CD14-positive monocyte (primary cell): ENCODE measurements at regions not wholly inside any gene's neighbourhood (a gene's known extent, or its start where the extent isn't known, plus 50 kb on each side); places are given as distances from the start of the nearest gene placed in this dataset.

Experiments used
- DNase-seq, 3 donors: peaks; one replicate each; pipeline ENCODE4 v3.0.0-alpha.2; 2011 to 2022
- H2AFZ ChIP-seq: 2 replicates; pipeline ENCODE4 v1.6.0; 2012; ENCODE audit warnings: mild to moderate bottlenecking, low read depth, low read length, inconsistent platforms; ENCODE audit not compliant: insufficient read depth, poor library complexity, severe bottlenecking
- H3K27ac ChIP-seq, 2 donors: 1 replicate in 1 of 2; 2 replicates in 1 of 2; pipeline ENCODE4 v1.5.1; 2012 to 2013; ENCODE audit warnings: low read length in 2 of 2, control low read depth in 1 of 2, inconsistent platforms in 1 of 2, low read depth in 1 of 2, mild to moderate bottlenecking in 1 of 2
- H3K27me3 ChIP-seq, 2 donors: one replicate each; pipeline versions ENCODE4 v1.6.0 to v1.6.1; 2011 to 2013; ENCODE audit warnings: low read length in 2 of 2; ENCODE audit not compliant: control insufficient read depth in 2 of 2, insufficient read depth in 2 of 2
- H3K36me3 ChIP-seq, 2 donors: replicated peaks in 1 of 2; 1 replicate in 1 of 2; 2 replicates in 1 of 2; pipeline versions ENCODE4 v1.5.1 to v1.6.1; 2012 to 2013; ENCODE audit warnings: low read length in 2 of 2, control low read depth in 1 of 2, inconsistent platforms in 1 of 2, mild to moderate bottlenecking in 1 of 2; ENCODE audit not compliant: insufficient read depth in 2 of 2, control insufficient read depth in 1 of 2
- H3K4me1 ChIP-seq, 2 donors: 1 replicate in 1 of 2; 2 replicates in 1 of 2; pipeline versions ENCODE4 v1.5.1 to v1.6.1; 2012 to 2013; ENCODE audit warnings: low read length in 2 of 2, control low read depth in 1 of 2, inconsistent platforms in 1 of 2, mild to moderate bottlenecking in 1 of 2, moderate library complexity in 1 of 2; ENCODE audit not compliant: insufficient read depth in 2 of 2, control insufficient read depth in 1 of 2
- H3K4me2 ChIP-seq: replicated peaks from 2 replicates; pipeline ENCODE3; 2012; ENCODE audit warnings: low read length, moderate library complexity, mild to moderate bottlenecking; ENCODE audit not compliant: poor library complexity, severe bottlenecking; ENCODE audit errors: extremely low read depth
- H3K4me3 ChIP-seq, 3 experiments: fragments of 200-600 bp in 1 of 3; sonication (generic) in 1 of 3; replicated peaks in 1 of 3; 1 replicate in 2 of 3; 2 replicates in 1 of 3; pipeline ENCODE4 v1.5.1; 2011 to 2013; ENCODE audit warnings: low read length in 3 of 3, mild to moderate bottlenecking in 3 of 3, control low read depth in 2 of 3, low read depth in 2 of 3, inconsistent platforms in 1 of 3, moderate library complexity in 1 of 3
- H3K79me2 ChIP-seq: 2 replicates; pipeline ENCODE4 v1.6.0; 2012; ENCODE audit warnings: mild to moderate bottlenecking, control low read depth, inconsistent platforms, low read length, moderate library complexity; ENCODE audit not compliant: insufficient read depth
- H3K9ac ChIP-seq: 2 replicates; pipeline ENCODE4 v1.6.0; 2017; ENCODE audit warnings: low read length, mild to moderate bottlenecking; ENCODE audit not compliant: insufficient read depth, poor library complexity, severe bottlenecking
- H3K9me3 ChIP-seq, 2 donors: replicated peaks in 1 of 2; 1 replicate in 1 of 2; 2 replicates in 1 of 2; pipeline versions ENCODE4 v1.5.1 to v1.6.1; 2012 to 2013; ENCODE audit warnings: low read length in 2 of 2, control low read depth in 1 of 2; ENCODE audit not compliant: control insufficient read depth in 1 of 2, insufficient read depth in 1 of 2
- H4K20me1 ChIP-seq: 2 replicates; pipeline ENCODE4 v1.6.0; 2012; ENCODE audit warnings: mild to moderate bottlenecking, low read length, control low read depth, moderate library complexity; ENCODE audit not compliant: insufficient read depth
- H3K27ac Mint-ChIP-seq, 7 donors: one replicate each; pipeline ENCODE4 v1.8.0; 2020; ENCODE audit warnings: mild to moderate bottlenecking in 7 of 7, mixed read lengths in 7 of 7, moderate library complexity in 6 of 7, inconsistent platforms in 2 of 7
- H3K27me3 Mint-ChIP-seq, 3 donors: one replicate each; pipeline ENCODE4 v1.8.0; 2021 to 2022; ENCODE audit warnings: low read depth in 3 of 3, mild to moderate bottlenecking in 3 of 3, mixed read lengths in 3 of 3, moderate library complexity in 3 of 3, inconsistent platforms in 1 of 3
- H3K36me3 Mint-ChIP-seq, 2 donors: one replicate each; pipeline ENCODE4 v1.8.0; 2020; ENCODE audit warnings: mixed read lengths in 2 of 2, inconsistent platforms in 1 of 2, mild to moderate bottlenecking in 1 of 2
- H3K4me1 Mint-ChIP-seq: one replicate; pipeline ENCODE4 v1.8.0; 2020; ENCODE audit warnings: mild to moderate bottlenecking, mixed read lengths
- H3K4me3 Mint-ChIP-seq, 2 donors: one replicate each; pipeline ENCODE4 v1.8.0; 2020; ENCODE audit warnings: mild to moderate bottlenecking in 2 of 2, mixed read lengths in 2 of 2, moderate library complexity in 1 of 2
- H3K9me3 Mint-ChIP-seq, 7 donors: one replicate each; pipeline ENCODE4 v1.8.0; 2020 to 2022; ENCODE audit warnings: mixed read lengths in 7 of 7, mild to moderate bottlenecking in 6 of 7, moderate library complexity in 6 of 7, inconsistent platforms in 2 of 7
- CTCF ChIP-seq: fragments of 200-600 bp; IDR thresholded peaks from one replicate; pipeline ENCODE4 v1.8.0; 2022; ENCODE audit warnings: antibody characterized with exemption, mild to moderate bottlenecking
- WGBS: methylation state at CpG from one replicate; pipeline ENCODE4 v1.1.5; 2013; ENCODE audit warnings: missing lambda C conversion rate; ENCODE audit not compliant: insufficient coverage; 5-methylcytosine and 5-hydroxymethylcytosine counted together
- intact Hi-C, 2 donors: fragments of 100-400 bp; cut with micrococcal nuclease; formaldehyde crosslinking; loops; one replicate each; pipeline versions ENCODE4 v1.15.0 to v1.15.1; 2023

DNA sequence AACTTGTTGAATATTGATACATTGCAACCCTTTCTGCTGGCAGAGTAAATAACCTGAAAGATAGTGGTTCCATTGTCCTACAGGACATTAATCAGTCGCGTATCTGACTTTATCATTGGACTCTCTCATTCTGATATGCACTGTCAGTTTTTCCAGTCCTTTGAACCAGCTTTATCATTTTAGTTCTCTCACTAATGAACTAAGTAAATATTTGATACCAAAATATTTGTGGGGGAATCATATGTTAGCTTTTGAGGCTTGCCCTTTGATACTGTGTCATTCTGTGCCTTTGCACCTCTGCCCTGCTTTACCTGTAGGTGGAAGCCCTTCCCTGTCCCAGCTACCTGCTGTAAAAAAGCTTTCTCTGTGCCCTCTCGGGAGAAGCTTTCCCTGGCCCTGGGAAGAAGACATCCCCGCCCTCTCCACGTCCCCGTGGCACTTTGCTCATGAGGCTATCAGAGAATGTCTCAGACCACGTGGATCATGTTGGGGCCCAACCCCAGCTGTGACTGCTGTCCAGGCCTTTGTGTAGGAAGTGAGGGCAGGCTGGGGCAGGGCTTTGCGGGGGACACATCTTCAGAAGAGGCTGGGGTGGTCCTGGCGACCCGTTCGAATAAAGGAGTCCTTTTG is 117.8 kb upstream of the NXT1 start:
- Histone ChIP-seq H3K9me3 (peaks cover 7 to 15% of the 10 kb centered on the region in 2 donors), H3K36me3 (no peaks in the 10 kb centered on the region), H2AFZ (peak overlapping the region; percentile 14), H3K79me2 (no peaks in the 10 kb centered on the region), H3K4me2 (no peak overlapping the region), H3K4me1 (peaks cover 22 to 29% of the 10 kb centered on the region in 2 donors), H3K4me3 (no peak overlapping the region), H3K27me3 (no peaks in the 10 kb centered on the region), H4K20me1 (no peaks in the 10 kb centered on the region), H3K27ac (peak overlapping the region in 1 of 2 donors; percentile 22), H3K9ac (no peak overlapping the region)
- Mint-ChIP-seq H3K9me3 (peaks cover 13 to 23% (median 18%) of the 10 kb centered on the region in 7 donors), H3K4me3 (peak overlapping the region in 1 of 2 donors; percentile 50), H3K27me3 (peaks cover 2 to 5% (median 4%) of the 10 kb centered on the region in 3 donors), H3K4me1 (peaks cover 35% of the 10 kb centered on the region), H3K27ac (peak overlapping the region in 3 of 7 donors; percentile 10 to 60 (median 26)), H3K36me3 (peaks cover 6 to 8% of the 10 kb centered on the region in 2 donors)
- 95% methylated on average over 8 of the region's 11 CpGs for WGBS
- TF ChIP-seq CTCF, result no peak
- intact Hi-C loops, result loop anchor here (10.0 kb wide), 2 partner anchors 148 to 538 kb away; partner anchors contain the start of gene CD93 (in 1 of the 2)
- no peak for DNase-seq

DNA sequence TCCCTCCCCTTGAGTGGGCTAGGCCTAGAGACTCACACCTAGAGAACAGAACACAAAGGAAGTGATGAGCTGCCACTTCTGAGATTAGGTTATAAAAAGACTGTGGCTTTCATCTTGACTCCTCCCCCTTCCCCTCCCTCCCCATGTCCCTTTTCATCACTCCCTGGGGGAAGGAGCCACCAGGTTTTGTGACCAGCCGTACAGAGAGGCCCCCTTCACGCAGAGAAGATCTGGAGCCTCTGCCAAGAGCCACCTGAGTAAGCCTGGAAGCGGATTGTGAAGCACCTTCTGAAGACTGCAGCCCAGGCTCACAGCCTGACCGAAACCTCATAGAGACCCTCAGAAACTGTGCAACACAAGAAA is 118.4 kb upstream of the NXT1 start:
- H4K20me1 ChIP-seq, result no peaks in the 10 kb centered on the region
- no peak overlapping the region for H3K4me3 Mint-ChIP-seq
- H3K36me3 ChIP-seq, result no peaks in the 10 kb centered on the region
- no peak overlapping the region for H3K27ac ChIP-seq
- H3K79me2 ChIP-seq, result no peaks in the 10 kb centered on the region
- peaks cover 22 to 33% of the 10 kb centered on the region in 2 donors for H3K4me1 ChIP-seq
- no peak overlapping the region for H3K4me2 ChIP-seq
- peaks cover 6 to 8% of the 10 kb centered on the region in 2 donors for H3K36me3 Mint-ChIP-seq
- no peak for DNase-seq
- 100% methylated on average over 2 of the region's 4 CpGs for whole genome bisulfite sequencing
- TF ChIP-seq CTCF, result no peak
- no peaks in the 10 kb centered on the region for H3K27me3 ChIP-seq
- no peak overlapping the region for H3K9ac ChIP-seq
- peaks cover 35% of the 10 kb centered on the region for H3K4me1 Mint-ChIP-seq
- H2AFZ ChIP-seq, result no peak overlapping the region
- no peak overlapping the region for H3K4me3 ChIP-seq
- peaks cover 13 to 21% (median 18%) of the 10 kb centered on the region in 7 donors for H3K9me3 Mint-ChIP-seq
- peaks cover 2 to 4% (median 2%) of the 10 kb centered on the region in 3 donors for H3K27me3 Mint-ChIP-seq
- H3K27ac Mint-ChIP-seq, result peak overlapping the region in 1 of 7 donors; percentile 21
- H3K9me3 ChIP-seq, result peaks cover 7 to 15% of the 10 kb centered on the region in 2 donors
- intact Hi-C loops, result loop anchor here (10.0 kb wide), 2 partner anchors 147 to 537 kb away; partner anchors contain the start of gene CD93 (in 1 of the 2)
